ENCODE measurements at regions not wholly inside any gene's neighbourhood (a gene's known extent, or its start where the extent isn't known, plus 50 kb on each side); places are given as distances from the start of the nearest gene placed in this dataset.

- no peak for DNase-seq (ENCODE audit: low read depth)
Measured at GRCh38 chr3:54071601-54072000, 50.8 kb upstream of the CACNA2D3 start.

GRCh38 chr3:54069961-54070360 lies 52.4 kb upstream of the CACNA2D3 start:
- DNase-seq (ENCODE audit: low read depth) = no peak

- no peak for DNase-seq (ENCODE audit: low read depth)
Measured at GRCh38 chr3:54067055-54067698, 55.2 kb upstream of the CACNA2D3 start.

- DNase-seq (ENCODE audit: low read depth) = no peak
Measured at GRCh38 chr3:54066253-54066652, 56.1 kb upstream of the CACNA2D3 start.

- no peak for DNase-seq (ENCODE audit: low read depth)
Measured at GRCh38 chr3:54065586-54065985, 56.8 kb upstream of the CACNA2D3 start.

- no peak for DNase-seq (ENCODE audit: low read depth)
Measured at GRCh38 chr3:54065140-54065539, 57.2 kb upstream of the CACNA2D3 start.

GRCh38 chr3:54064486-54064885 lies 57.9 kb upstream of the CACNA2D3 start:
- no peak for DNase-seq (ENCODE audit: low read depth)

GRCh38 chr3:54062546-54062945 lies 59.8 kb upstream of the CACNA2D3 start:
- DNase-seq (ENCODE audit: low read depth) = no peak

- DNase-seq (ENCODE audit: low read depth) = no peak
Measured at GRCh38 chr3:54056521-54056920, 65.8 kb upstream of the CACNA2D3 start.

GRCh38 chr3:54053882-54054281 lies 68.5 kb upstream of the CACNA2D3 start:
- no peak for DNase-seq (ENCODE audit: low read depth)

GRCh38 chr3:54053211-54053610 lies 69.1 kb upstream of the CACNA2D3 start:
- DNase-seq (ENCODE audit: low read depth) = no peak

- DNase-seq (ENCODE audit: low read depth) = no peak
Measured at GRCh38 chr3:54047568-54047967, 74.8 kb upstream of the CACNA2D3 start.

- DNase-seq (ENCODE audit: low read depth) = no peak
Measured at GRCh38 chr3:54046641-54047214, 75.6 kb upstream of the CACNA2D3 start.

GRCh38 chr3:54045061-54045815 lies 77.1 kb upstream of the CACNA2D3 start:
- no peak for DNase-seq (ENCODE audit: low read depth)

- no peak for DNase-seq (ENCODE audit: low read depth)
Measured at GRCh38 chr3:54042259-54042823, 80.0 kb upstream of the CACNA2D3 start.

GRCh38 chr3:54040476-54040875 lies 81.9 kb upstream of the CACNA2D3 start:
- DNase-seq (ENCODE audit: low read depth) = no peak

GRCh38 chr3:54038391-54038790 lies 84.0 kb upstream of the CACNA2D3 start:
- no peak for DNase-seq (ENCODE audit: low read depth)

- no peak for DNase-seq (ENCODE audit: low read depth)
Measured at GRCh38 chr3:54036543-54036942, 85.8 kb upstream of the CACNA2D3 start.

- DNase-seq (ENCODE audit: low read depth) = no peak
Measured at GRCh38 chr3:54034971-54035370, 87.4 kb upstream of the CACNA2D3 start.

GRCh38 chr3:54033761-54034160 lies 88.6 kb upstream of the CACNA2D3 start:
- DNase-seq (ENCODE audit: low read depth) = no peak

- no peak for DNase-seq (ENCODE audit: low read depth)
Measured at GRCh38 chr3:54032598-54032997, 89.8 kb upstream of the CACNA2D3 start.

GRCh38 chr3:54028372-54028771 lies 94.0 kb upstream of the CACNA2D3 start:
- DNase-seq (ENCODE audit: low read depth) = no peak

- DNase-seq (ENCODE audit: low read depth) = peak; percentile 59
Measured at GRCh38 chr3:54026543-54026942, 95.8 kb upstream of the CACNA2D3 start.

Measured in forelimb muscle (tissue), 1 donor.